ENCODE measurements at regions not wholly inside any gene's neighbourhood (a gene's known extent, or its start where the extent isn't known, plus 50 kb on each side); places are given as distances from the start of the nearest gene placed in this dataset.

GRCh38 chr9:12975496-12975895 is 200.7 kb downstream of the LURAP1L start:
- H3K27me3 ChIP-seq (replicated peaks in 1 of 7), result no peaks in the 10 kb centered on the region
- no peak overlapping the region for H3K4me3 ChIP-seq
- no peak overlapping the region for H3K27ac ChIP-seq
- no peaks in the 10 kb centered on the region for H3K4me1 ChIP-seq
- DNase-seq, result no peak
- 73 to 88% (median 79%) methylated on average over 2 of the region's 2 CpGs for WGBS, 5 donors
- TF ChIP-seq CTCF (IDR thresholded peaks at IDR 0.05 in 8 of 11, conservative IDR thresholded peaks at IDR 0.05 in 3 of 11), result no peak
- TF ChIP-seq POLR2AphosphoS5 (IDR thresholded peaks at IDR 0.05), result no peak
- no peak for TF ChIP-seq POLR2A (IDR thresholded peaks at IDR 0.05)
- intact Hi-C loops (cut with DNase I; ENCODE audit: low total_unique reads), result no loop called here
- peaks cover 0 to 4% (median 0%) of the 10 kb centered on the region in 8 donors for H3K9me3 ChIP-seq
- H3K36me3 ChIP-seq, result no peaks in the 10 kb centered on the region

- intact Hi-C loops (cut with DNase I; ENCODE audit: low total_unique reads), result no loop called here
- WGBS, 5 donors, result 62 to 83% (median 73%) methylated on average over 3 of the region's 3 CpGs
- H3K27ac ChIP-seq, result no peak overlapping the region
- H3K9me3 ChIP-seq, result peaks cover 0 to 15% (median 5%) of the 10 kb centered on the region in 8 donors
- DNase-seq, result no peak
- no peaks in the 10 kb centered on the region for H3K36me3 ChIP-seq
- H3K4me3 ChIP-seq, result no peak overlapping the region
- H3K27me3 ChIP-seq (replicated peaks in 1 of 7), result no peaks in the 10 kb centered on the region
- TF ChIP-seq POLR2A (IDR thresholded peaks at IDR 0.05) (no peak), CTCF (IDR thresholded peaks at IDR 0.05 in 8 of 11, conservative IDR thresholded peaks at IDR 0.05 in 3 of 11) (no peak), POLR2AphosphoS5 (IDR thresholded peaks at IDR 0.05) (no peak)
- H3K4me1 ChIP-seq, result no peaks in the 10 kb centered on the region
Observed at GRCh38 chr9:12980085-12980851, 205.4 kb downstream of the LURAP1L start.

- WGBS, 5 donors, result 66 to 93% (median 80%) methylated on average over 1 of the region's 1 CpG
- Histone ChIP-seq H3K27me3 (replicated peaks in 1 of 7) (no peaks in the 10 kb centered on the region), H3K36me3 (no peaks in the 10 kb centered on the region), H3K4me1 (no peaks in the 10 kb centered on the region), H3K9me3 (peaks cover 0 to 6% (median 0%) of the 10 kb centered on the region in 8 donors), H3K4me3 (no peak overlapping the region), H3K27ac (no peak overlapping the region)
- DNase-seq, result no peak
- TF ChIP-seq CTCF (IDR thresholded peaks at IDR 0.05 in 8 of 11, conservative IDR thresholded peaks at IDR 0.05 in 3 of 11) (no peak), POLR2AphosphoS5 (IDR thresholded peaks at IDR 0.05) (no peak), POLR2A (IDR thresholded peaks at IDR 0.05) (no peak)
- intact Hi-C loops (cut with DNase I; ENCODE audit: low total_unique reads), result no loop called here
Observed at GRCh38 chr9:12988258-12988657, 213.4 kb downstream of the LURAP1L start.

GRCh38 chr9:12989669-12990068 is 214.8 kb downstream of the LURAP1L start:
- intact Hi-C loops (cut with DNase I; ENCODE audit: low total_unique reads), result no loop called here
- Histone ChIP-seq H3K27me3 (replicated peaks in 1 of 7) (no peaks in the 10 kb centered on the region), H3K4me1 (no peaks in the 10 kb centered on the region), H3K36me3 (no peaks in the 10 kb centered on the region), H3K9me3 (peaks cover 0 to 4% (median 0%) of the 10 kb centered on the region in 8 donors), H3K27ac (no peak overlapping the region), H3K4me3 (no peak overlapping the region)
- TF ChIP-seq POLR2A (IDR thresholded peaks at IDR 0.05) (no peak), POLR2AphosphoS5 (IDR thresholded peaks at IDR 0.05) (no peak), CTCF (IDR thresholded peaks at IDR 0.05 in 8 of 11, conservative IDR thresholded peaks at IDR 0.05 in 3 of 11) (no peak)
- DNase-seq, result no peak
